Colon (tissue), 2 donors: ENCODE measurements at regions not wholly inside any gene's neighbourhood (a gene's known extent, or its start where the extent isn't known, plus 50 kb on each side); places are given as distances from the start of the nearest gene placed in this dataset.

Experiments
- FAIRE-seq: peaks from 2 replicates; lab custom pipeline; 2012; peaks lifted over from hg19 to GRCh38; lab: Jason Lieb, UNC
- donor health status: control.
- donor health status: control.

DNA sequence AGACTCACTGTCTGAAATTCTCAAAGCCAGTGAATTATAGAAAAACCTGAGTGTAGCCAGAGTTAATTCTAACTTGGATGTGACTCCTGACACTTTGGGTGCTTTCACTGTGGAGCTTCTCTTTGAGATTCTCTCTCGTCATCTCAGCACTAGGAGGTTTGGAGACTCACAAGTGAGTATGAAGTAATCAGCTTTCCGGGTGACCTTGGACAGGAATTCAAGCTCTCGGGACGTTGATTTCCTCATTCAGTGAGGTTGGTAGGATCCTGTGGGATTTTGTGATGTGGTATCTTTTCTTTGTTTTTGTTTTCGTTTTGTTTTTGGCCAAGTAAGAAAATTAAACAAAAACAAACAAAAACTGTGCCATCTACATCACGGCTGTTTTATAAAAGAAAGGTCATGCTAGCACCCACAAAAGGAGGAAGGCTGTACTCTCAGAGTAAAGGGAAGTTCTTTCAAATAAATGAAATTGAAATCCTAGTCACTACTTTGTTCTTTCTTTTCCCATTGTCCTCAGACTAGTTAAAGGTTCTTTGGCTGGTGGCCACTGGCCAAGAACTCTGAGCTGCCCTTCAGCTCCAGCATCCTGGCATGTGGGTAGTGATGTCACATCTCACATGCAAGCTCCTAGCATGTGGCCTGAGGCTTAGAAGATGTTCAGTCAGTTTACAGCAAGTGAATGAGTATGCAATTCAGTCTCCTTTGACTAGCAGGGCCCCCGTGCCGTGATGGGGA lies 263.3 kb upstream of the TPM1 start:
- FAIRE-seq, result no peak

DNA sequence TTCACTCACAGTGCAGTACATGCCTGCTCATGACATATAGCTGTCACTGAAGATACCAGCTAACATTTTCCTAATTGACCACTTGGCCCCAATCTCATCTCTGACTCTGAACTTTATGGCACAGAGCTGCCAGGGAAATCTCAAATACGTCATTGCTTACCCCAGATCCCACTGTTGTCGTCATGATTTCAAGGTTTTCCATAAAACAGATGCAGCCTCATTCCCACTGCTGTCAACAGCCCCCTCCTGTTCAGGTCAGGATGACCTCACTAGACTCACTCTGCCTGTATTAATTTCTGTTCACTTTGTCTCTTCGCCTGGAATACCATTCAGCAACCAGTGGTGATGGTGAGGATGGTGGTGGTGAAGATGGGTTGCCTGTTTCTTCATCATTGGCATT lies 262.6 kb upstream of the TPM1 start:
- no peak for FAIRE-seq

DNA sequence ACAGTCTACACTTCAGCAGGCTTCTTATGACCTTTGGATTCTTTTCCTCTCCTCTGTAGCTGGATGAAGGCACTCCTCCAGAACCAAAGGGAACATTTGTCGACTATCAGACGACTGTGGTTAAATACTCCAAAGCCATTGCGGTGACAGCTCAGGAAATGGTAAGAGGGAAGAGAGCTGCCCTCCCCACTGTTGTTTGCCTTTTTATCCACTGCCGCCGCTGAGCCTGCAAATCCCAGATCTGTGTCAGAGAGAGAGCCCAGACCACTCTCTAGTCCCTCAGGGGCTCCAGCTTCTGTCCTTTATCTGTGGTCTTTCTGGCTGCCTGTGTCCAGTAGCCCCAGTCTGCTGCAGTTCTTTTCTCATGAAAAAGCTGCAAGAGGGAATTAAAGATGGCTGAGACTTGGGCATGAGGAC lies 261.5 kb upstream of the TPM1 start:
- FAIRE-seq, result no peak

DNA sequence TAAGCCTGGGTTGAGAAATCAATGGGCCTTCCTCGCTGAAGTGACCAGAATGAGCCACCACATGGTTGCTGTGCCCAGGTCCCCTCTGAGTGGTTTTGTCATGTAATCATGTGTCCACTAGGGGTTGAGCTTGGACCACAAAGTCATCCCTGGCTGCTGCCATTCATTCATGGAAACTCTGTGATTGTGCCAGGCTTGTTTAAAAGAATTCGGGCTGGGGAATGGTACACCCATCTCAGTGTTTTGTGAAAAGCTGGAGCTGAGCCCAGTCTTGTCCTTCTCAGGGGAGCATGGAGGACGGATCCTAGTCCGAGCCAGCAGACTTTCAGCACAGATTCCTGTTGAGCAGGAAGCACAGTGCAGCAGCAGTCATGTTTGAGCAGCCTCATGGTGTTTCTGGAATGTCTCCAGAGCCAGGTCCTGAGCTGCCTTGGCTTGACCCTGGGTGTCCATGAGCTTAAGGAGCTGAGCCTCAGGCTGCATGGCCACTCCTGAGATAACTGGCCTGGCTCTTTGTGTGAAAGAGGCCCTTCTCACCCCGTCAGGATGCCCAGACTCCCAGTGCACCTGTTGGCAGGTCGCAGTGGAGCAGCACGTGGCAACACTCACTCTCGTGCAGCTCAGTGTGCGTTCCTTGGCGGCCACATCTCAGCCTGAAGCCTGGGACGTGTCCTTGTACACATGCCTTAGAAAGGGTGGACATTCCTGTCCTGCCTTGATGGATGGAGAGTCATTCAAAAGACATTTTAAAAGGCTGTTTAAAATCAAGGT lies 260.3 kb upstream of the TPM1 start:
- no peak for FAIRE-seq

DNA sequence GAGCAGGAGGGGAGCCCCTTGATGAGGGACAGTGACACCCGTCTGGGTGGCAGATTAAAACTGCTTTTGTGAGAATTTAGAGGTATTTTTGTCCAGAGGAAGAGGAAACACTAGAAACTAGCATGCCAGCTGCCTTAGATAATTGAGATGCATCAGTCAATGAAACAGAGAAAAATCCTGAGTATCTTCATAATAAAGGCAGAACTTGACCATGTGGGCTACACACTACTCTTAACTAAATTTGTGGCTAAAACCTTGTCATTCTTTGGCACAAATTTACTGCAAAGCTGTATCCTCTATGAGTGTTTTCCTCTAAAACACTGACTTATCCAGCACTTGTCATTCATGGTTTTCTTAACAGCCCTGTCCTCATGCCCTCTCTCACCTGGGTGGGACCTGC lies 259.7 kb upstream of the TPM1 start:
- FAIRE-seq, result no peak

DNA sequence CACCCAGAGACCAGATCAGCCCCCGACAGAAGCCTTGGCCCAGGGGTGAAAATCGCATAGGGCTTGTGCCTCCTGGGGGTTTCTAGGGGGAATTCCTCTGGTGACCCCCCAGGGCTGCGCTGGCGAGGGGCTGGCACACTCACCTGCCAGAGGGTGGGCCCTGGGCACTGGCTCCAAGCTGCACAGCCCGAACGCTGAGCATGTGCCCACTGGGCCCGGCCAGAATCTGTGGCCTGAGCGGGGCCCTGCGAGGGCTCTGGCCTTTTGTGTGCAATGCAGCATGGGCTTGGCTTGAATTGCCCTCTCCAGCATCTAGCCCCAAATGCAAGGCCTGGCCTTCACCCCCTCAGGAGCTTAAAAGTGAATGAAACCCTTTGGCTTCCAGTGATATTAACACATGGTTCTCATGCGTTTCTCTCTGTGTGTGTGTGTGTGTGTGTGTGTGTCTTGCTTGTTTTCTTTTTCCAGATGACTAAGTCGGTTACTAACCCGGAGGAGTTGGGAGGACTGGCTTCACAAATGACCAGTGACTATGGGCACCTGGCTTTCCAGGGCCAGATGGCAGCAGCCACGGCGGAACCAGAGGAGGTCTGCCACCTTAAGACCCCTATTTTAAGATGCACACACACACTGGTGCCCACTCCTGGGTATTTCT lies 259.1 kb upstream of the TPM1 start:
- FAIRE-seq, result no peak

DNA sequence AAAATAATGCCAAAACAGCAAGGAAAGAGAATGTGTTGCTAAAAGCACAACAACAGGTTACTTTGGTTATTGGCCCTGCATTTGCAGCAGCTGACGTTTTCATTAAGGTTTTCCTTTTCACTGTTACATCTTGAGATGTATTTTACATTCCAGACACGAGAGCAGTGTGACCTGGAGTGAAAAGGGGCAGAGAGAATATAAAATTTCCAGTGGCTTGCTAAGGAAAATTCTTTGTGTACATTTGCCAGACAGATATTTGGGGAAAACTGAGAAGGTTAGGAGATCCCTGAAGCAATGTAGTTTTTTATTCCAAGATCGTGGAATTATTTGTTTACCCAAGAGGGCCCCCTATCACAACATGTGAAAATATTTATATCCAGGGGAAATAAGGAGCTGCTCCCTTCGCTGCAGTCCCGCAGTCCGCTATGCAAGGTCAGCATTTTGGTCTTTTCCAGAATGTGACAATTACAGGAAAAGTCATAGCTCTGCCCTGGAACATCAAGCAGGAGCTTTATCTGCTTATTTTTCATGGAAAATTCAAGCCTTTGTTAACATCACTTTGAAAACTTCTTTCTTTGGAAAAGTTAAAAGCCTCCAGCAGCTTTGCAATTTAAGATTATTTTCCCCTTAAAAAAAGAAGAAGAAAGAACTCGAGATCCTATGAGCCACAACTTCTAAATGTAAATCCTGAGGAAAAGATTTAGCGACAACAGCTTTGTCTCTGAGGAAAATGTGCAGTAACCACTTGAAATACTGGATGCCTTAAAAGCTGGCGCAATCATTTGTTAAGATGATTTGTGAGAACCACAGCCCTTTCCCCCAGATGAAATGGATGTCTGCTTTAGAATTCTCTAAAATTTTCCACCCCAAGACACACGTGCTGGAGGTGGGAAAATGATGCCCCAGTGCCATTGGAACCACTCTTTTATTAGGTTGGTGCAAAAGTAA lies 256.4 kb upstream of the TPM1 start:
- FAIRE-seq, result no peak

DNA sequence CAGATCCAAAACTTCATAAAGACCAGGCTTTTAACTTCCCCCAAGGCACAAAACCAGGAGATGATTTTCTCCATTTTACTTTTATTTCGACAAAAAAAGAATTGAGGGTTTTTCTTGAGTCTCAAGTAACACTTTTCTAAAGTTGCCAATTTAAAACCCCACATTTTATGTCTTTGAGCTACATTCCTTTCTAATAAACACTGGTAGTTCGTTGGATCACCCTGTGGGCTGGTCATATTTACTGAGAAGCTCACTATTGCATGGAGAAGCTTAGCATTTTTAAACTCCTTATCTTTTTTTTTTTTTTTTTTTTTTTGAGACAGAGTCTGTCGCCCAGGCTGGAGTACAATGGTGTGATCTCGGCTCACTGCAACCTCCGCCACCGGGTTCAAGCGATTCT lies 255.1 kb upstream of the TPM1 start:
- no peak for FAIRE-seq

DNA sequence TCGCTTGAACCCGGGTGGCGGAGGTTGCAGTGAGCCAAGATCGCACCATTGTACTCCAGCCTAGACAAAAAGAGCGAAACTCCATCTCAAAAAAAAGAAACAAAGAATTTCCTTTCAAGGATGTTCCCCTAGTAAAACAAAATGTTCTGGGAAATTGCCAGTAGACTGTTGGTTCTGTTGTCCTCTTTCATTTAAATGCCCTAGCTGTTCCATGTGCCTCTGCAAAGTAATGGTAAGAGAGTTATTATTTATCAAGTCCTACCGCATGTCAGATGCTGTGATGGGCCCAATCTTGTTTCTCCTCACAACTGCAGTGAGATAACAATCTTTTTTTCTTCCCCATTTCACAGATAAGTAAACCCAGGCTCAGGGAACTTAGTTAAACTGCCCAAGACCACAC lies 254.3 kb upstream of the TPM1 start:
- no peak for FAIRE-seq

DNA sequence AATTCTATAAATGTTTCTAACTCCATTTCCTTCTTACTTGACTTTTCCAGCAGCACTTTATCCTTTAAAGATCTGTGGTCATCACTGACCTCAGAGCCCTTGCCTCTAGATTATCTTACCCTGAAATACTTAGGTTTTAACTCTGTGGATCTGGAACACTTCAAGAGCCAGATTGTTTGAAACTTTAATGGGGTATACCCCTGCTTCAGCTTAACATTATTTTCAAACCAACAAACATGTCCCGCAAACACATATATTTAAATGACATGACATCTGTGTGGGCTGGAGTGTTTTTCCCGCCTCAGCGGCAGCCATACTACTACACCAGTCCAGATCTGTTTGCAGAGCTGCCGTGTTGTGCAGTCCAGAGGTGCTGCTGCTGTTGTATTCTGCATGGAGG lies 252.0 kb upstream of the TPM1 start:
- FAIRE-seq, result no peak

DNA sequence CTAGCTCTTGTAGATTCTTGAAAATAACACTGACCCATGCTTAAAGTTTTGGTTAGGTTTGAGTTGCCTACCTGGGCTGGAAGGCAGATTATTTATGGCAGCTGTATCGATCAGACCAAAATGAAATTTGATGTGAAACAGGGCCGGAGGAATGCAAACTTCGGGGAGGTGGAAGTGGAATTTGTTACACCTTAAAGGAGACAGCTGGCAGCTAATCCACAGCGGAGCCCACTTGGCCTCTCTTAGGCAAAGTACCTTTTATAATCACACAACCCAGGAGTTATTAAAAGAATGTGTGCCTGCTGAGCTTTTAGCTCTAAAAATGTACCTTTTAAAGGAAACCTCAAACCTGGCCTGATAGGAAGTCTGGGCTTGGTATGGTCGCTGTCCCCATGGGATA lies 250.9 kb upstream of the TPM1 start:
- FAIRE-seq, result no peak

DNA sequence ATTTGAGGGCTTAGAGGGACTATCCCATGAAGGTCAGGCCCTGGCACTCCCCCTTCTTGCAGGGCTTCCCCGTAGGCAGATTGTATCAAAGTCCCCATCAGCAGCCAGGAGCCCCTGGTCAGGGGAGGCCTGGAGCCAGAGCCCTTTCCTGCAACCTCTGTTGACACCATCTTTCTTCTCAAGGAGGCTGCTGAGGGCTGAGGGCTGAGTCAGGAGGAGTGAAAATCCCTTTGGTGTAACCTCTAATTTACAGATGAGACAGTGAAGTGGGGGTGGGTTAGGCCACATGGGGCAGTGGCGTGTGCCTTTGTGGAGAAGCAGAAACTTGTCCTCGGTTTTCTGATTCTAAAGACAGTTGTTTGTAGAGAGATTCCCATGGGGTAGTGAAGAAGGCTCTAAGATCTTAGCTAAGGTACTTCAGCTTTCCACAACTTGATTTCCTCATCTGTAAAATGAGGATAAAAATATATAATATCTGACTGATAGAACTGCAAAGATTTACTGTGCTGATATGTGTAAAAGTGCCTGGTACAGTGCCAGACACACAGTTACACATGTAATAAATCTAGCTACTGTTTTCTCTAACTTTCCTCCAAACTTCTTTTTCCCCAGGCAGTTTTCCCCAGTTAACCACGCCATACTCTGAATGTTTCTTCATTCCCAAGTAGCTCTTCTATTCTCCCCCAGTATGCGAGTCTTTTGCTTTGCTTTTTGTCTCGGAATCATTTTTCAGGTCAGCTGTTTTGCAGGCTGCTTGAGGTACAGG lies 249.4 kb upstream of the TPM1 start:
- FAIRE-seq, result no peak

DNA sequence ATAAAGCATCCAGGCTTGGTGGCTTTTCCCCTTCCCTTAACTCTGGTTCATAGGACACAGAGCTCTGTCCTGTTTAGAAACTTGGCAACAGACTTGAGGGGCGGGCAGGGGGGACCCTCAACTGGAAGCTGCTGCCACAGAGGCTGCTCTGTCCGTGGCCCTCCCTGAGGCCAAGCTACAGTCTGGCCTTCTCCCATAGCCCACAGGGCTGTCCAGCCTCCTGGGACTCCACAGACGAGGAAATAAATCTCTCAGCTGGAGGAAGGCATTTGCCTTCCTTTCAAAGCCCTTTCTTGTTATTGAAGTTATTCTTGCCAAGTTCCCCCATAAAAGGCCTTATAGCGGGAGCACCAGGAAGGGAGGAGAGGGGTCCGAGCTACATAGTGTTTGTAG lies 248.8 kb upstream of the TPM1 start:
- no peak for FAIRE-seq

DNA sequence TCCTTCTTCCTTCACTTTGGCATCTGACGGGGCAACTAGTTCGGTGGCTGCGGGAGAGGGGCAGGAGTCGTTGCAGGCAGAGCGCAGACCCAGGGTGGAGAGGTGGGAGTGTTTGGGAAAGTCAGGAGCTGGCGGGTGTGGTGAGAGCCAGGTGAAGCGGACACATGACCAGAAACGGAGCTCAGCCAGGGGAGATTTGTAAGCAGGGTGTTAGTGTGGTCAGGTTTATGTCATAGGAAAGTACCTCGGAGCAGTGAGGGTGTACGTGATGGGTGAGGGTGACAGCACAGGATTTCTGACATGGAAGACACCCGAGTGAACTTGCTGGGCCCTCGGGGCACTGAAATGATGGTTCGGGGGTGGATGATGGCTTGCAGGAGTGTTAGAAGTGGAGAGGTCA lies 247.4 kb upstream of the TPM1 start:
- FAIRE-seq, result no peak

DNA sequence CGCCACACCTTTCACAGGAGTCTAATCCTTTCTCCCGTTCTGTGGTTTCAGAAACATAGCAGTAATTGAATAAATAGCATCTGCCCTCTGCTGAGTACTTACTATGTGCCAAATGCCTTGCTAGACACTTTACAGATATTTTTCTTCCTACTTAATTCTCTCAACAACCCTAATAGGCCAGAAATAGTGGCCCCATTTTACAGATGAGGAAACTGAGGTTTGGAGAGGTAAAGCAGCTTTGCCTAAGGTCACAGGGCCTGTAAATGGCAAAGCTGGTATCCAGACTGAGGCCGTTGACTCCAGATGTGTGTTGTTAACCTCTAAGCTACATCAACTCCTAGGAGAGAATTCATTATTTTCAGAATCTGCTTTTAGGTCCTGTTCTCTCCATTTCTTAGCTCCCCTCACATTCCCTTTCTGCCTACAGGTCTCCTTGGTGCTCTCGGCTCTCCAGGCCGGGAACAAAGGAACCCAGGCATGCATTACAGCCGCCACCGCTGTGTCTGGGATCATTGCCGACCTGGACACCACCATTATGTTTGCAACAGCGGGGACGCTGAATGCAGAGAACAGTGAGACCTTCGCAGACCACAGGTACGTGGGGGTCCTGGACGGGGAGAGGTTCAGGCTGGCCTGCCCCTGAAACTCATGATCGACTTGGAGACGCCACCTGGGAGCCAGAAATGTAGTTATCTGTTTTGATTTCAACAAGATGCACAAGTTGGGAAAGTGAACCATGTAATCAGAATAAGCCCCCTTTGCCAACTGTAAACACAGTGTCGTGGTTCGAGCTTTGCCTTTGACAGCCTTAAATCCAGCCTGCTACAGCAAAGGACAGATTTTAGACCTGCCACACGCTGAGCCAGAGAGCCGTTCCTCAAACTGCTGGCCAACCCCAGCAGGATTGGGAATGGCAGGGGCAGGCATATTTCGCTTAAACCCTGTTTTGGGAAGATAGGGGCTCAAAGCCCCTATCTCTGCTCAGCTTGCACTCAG lies 246.5 kb upstream of the TPM1 start:
- no peak for FAIRE-seq

DNA sequence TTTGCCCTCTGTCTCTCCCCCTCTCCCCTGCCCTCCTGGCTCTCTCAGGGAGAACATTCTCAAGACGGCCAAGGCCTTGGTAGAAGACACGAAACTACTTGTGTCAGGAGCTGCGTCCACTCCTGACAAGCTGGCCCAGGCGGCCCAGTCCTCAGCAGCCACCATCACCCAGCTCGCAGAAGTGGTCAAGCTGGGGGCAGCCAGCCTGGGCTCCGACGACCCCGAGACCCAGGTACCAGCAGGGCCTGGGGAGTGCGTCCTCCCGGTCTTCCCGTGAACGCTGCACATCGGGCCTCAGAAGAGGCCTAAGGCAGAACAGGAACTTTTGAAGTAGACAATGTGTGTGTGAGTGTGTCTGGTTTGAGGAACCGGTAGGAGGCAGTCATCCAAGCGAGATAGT lies 245.4 kb upstream of the TPM1 start:
- no peak for FAIRE-seq

DNA sequence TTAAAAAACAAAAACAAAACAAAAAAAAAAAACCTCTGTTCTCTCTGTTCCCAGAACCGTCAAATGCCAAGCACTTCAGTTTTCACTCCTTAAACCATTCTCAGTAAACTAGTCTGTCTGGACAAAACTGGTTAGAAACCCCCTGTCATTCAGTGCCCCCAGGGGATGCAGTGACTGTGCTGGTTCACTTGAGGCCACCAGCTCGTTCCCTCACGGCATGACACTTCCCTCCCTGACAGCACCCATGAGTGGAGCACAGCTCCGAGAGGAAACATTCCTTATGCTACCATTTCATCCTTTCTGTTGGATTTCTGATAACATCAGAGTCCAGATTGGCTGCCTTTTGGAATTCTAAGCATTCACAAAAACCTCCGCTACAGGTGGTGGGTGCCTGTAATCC lies 244.0 kb upstream of the TPM1 start:
- FAIRE-seq, result no peak

DNA sequence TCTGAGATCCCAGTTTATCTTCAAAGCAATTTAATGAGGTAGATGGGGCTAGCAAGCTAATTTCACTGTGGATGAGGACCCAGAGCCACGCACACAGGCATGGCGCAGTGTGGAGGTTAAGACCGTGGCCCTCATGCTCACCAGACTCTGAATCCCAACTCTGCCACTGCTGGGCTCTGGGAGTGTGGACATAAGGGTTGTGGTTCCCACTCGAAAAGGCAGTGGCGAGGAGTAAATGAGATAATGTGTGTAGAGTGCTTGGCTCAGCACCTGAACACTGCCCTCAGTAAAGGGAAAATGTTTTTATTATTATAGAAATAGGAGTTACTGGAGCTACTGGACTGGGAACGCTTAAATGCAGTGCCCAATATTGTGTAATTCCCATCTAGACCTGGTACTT lies 243.5 kb upstream of the TPM1 start:
- no peak for FAIRE-seq

DNA sequence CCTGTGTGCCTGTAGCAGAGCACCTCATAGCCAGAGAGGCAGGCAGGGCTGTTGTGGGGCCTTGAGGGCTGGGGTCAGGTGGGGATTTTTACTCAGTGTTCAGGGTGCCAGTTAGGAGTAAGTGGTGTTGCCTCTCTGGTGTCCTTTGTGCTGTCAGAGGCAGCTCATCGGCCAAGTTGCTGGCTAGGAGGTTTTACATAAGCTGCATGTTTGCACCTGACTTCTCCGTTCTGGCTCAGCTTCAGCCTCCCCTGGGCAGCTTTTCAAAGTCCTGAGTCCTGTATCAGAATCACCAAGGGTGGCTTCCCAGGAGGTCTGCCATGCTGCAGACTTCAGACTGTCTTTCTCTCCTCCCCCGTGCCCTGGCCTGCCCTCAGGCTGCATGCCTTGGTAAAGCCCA lies 242.6 kb upstream of the TPM1 start:
- no peak for FAIRE-seq

DNA sequence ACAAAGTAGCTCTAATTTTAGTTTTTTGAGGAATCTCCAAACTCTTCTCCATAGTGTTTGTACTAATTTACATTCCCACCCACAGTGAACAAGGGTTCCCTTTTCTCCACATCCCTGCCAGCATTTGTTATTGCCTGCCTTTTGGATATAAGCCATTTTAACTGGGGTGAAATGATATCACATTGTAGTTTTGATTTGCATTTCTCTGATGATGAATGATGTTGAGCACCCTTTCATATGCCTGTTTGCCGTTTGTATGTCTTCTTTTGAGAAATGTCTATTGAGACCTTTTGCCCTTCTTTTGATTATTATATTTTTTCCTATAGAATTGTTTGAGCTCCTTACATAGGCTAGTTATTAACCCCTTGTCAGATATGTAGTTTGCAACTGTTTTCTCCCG lies 239.9 kb upstream of the TPM1 start:
- FAIRE-seq, result no peak
